ENCODE measurements at regions not wholly inside any gene's neighbourhood (a gene's known extent, or its start where the extent isn't known, plus 50 kb on each side); places are given as distances from the start of the nearest gene placed in this dataset.

DNA sequence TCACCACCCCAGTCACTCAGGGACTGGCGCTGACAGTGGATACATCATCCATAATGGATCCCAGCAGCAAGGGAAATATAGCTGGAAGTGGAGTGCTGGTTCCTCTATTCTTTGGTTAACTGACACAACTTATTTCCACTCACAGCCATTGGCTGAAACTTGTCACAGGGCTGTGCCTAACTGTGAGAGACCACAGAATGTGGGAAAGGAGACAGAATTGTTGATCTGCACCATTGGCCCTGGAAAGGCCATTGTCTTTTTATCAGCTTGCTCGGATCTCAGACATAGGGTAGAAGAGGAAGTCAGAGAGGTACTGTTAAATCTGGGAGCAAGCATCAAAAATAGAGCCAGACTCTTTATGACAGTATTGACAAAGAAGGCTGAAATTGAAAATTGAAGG, 451.3 kb downstream of the AJAP1 start:
- no peak for DNase-seq (ENCODE audit: low read depth in 1 of 2, low spot score in 1 of 2)

DNA sequence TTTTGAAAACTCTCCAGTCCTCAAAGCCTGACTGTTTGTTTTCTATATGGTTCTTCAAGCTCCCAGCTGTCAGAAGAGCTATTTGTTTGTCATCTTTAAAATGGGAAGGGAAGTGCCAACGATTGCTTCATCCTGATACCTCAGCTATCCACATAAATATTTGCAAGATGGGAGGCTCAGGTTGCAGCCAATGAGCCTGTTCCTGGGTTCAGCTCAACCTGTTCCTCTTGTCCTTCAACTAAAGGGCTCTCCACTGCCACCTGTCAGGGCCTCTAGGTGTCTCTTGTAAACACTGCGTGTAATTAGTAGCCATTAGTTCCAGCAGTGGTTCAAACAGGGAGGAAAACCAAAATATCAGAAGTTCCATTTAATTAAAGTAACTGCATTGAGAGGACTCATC, 445.1 kb downstream of the AJAP1 start:
- no peak for DNase-seq (ENCODE audit: low read depth in 1 of 2, low spot score in 1 of 2)

DNA sequence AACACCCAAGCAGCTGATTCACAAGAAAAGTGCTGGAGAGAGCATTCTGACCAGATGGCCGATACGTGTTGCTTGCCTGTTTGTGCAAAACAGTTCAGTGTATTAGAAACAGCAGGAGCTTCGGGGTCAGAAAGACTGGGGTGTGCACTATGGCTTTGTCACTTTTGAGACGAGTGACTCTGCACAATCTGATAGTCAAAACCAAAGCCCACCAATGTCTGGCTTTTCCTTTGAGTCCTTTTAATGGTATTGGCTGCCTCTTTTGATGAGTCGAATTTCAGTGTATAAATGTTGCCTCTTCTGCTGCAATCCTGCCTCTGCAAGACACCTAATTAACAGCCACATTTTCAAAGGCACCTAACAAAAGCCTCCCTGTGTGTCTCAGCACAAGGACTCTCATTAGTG, 444.6 kb downstream of the AJAP1 start:
- DNase-seq (ENCODE audit: low read depth in 1 of 2, low spot score in 1 of 2), result no peak

DNA sequence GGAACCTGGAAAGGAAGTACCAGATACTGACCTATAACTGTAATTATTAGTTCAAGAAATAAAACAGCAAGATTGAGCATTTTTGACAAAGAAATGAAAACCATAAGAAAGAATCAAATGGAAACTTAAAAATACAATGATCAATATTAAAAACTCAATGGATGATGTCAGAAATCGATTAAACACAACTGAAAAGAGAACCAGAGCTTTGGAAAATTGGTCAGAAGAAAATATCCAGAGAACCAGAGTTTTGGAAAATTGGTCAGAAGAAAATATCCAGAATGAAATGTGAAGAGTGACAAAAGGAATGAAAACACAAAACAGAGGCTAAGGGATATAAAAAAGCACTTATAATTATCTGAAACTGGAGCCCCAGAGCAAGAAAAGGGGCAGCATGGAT, 438.6 kb downstream of the AJAP1 start:
- DNase-seq (ENCODE audit: low read depth in 1 of 2, low spot score in 1 of 2), result no peak

DNA sequence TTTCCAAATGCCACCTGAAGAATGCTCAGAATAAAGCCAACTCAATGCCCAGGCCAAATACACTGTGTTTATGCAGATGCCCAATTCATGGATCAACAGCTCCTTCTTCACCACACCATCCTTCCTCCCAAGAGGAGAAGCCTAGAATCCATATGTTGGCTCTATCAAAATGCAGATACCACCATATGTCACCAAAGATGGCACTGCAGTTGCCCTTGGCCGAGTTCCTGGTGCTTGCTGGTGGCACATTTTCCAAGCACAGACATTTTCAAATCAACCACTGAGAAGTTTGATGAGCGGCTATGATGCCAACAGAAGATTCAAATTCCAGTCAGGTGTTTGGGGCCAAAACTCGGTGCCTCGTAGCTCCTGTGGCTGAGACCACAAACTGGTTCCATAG, 430.3 kb downstream of the AJAP1 start:
- DNase-seq (ENCODE audit: low read depth in 1 of 2, low spot score in 1 of 2), result no peak

DNA sequence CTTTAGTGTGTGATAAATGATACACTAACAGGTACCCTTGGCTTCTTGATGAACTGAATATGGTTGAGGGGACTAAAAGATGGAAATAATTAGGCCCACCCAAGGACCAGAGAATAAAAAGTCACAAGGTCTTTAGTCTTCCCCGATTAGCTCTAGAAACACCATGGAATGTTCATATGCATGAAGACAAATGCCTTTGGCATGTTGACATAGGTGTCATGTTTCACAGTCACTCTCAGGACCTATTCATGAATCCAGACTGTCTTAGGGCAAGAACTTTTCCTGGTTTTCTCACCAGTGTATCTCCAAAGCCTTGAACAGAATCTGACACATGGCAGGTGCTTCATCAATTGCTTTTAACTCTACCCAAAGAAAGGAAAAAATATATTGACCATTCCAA, 412.8 kb downstream of the AJAP1 start:
- no peak for DNase-seq (ENCODE audit: low read depth in 1 of 2, low spot score in 1 of 2)

DNA sequence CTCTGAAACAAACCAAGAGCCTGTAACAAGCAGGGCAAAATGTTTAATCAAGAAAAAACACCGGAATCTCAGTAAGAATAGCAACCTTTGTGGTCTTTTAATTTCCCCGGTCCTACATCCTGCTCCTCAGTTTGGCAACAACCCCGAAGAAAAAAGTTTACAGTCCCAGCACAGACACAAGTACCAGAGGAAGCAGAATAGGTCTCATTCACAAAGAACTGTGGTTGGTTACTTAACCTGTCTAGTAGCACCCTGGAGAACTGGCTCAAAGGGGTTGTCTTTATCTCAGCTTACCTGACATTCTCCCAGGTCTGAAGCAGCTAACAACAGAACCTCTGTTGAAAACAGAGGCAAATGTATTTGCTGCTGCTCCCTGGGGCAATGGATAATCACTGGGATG, 399.3 kb downstream of the AJAP1 start:
- no peak for DNase-seq (ENCODE audit: low read depth in 1 of 2, low spot score in 1 of 2)

DNA sequence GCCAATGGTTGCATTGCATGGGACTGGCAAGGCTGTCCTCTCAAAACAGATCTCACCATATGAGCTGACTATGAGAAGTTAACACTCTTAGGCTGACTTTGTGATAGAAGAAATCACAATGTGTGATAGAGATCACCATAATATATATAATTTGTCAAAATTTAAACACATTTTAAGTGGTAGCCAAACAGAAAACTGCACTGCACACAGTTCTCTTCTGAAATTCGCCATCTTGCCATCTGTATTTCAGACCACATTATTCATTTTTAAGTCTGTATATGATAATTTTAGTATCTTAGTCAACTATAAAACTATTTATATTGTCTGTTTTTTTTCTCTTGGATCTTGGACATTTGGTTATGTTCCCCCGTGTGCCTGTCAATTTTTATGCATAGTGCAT, 374.7 kb downstream of the AJAP1 start:
- DNase-seq (ENCODE audit: low read depth in 1 of 2, low spot score in 1 of 2), result no peak

DNA sequence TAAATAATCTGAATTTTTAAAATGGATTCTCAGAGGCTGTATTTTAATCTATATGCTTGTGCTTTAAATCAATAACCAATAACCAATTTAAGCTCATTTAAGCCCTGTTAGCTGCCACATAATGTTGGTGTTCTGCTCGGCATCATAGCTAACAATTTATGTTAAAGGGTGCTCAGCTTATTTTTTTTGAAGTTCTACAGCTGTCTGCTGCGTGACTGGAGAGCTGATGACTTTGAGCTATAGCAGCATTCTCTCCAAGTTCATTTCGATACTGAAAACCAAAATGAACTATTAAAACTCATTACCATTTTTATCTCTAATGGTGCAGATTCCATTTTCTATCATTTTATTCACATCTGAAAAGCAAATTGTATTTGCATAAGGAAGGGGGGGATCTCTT, 357.8 kb downstream of the AJAP1 start:
- DNase-seq (ENCODE audit: low read depth in 1 of 2, low spot score in 1 of 2), result no peak

DNA sequence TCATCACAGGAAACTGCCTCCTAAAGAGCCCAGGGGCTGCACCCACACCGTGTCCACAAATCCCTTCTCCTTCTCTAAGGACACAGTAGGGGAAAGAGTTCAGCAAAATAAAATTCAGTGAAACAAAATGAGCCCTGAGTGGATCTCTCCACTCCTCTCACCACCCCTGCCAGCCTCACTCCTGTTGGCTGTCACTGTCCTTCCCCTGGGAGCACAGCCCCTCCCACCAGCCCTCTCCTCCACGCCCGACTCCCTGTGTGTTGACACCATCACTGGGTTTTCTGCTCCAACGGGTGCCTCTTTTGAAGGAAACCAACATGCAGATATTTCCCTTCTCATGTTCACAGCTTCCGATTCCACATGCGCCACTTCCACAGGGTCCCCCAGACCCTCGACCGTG, 356.2 kb downstream of the AJAP1 start:
- DNase-seq (ENCODE audit: low read depth in 1 of 2, low spot score in 1 of 2), result no peak

DNA sequence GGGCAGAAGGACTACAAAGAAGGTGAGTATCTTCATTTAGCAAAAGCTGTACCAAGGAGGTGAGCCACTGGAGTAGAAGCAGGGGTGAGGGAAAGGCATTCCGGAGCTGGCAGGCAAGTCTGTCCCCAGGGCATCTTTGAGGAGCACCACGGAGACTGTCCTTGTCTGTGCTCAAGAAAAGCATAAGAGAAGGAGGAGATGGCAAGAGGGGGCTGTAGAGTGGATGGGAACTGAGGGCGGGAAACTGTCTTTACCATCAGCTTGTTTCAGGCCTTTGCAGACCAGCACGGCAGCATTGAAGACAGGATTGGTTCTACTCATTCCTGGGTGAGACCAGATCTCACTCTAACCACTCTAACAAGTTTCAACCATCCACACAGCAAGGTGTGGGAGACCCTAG, 355.8 kb downstream of the AJAP1 start:
- DNase-seq (ENCODE audit: low read depth in 1 of 2, low spot score in 1 of 2), result no peak

DNA sequence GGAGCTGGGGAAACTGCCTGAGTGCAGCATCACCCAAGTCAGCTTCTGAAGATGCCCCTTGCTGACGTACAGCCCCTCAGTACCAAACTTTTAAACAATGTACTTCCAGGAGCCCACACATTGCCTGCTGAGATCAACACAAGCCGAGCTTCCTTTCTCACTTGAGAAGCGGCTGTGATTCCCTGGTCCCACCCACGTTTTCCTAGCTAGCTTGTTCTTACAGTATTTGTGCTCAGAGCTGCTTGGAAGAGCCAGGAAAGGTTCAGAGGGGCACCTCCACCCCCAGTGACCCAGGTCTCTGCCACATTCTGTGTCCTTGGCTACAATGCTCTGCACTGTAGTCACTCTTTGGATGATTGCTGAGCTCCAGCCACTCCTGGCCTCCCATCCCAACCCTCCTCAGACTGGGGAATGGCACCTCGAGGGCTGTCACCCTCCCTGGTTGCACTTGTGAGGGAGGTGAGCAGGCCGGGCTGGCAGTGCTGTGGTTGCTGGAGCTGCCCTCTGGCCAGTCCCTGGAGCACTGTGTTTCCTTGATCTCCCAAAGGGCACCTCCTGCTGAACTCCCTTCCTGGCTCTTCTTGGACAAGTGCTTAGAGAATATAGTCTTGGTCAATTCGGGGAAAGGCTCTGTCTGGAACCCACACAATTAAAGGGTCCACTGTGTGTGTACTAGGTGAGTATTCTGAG, 355.1 kb downstream of the AJAP1 start:
- no peak for DNase-seq (ENCODE audit: low read depth in 1 of 2, low spot score in 1 of 2)

DNA sequence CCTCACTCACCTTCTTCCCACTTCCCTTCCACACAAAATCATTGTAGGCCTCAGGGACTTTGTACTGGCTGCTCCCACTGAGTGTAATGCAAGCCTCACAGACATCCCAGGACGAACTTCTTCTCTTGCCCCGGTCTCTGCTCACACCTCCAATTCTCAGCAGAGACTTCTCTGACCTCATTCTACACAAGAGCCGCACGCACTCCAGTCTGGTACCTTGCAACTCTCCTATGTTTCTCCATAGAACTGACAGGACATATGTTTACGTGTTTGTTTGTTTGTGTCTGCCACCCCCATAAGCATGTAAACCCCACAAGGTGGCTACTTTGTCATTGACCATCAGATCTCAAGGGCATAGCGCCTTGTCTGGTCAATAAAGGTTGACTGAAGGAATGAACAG, 350.8 kb downstream of the AJAP1 start:
- DNase-seq (ENCODE audit: low read depth in 1 of 2, low spot score in 1 of 2), result no peak

DNA sequence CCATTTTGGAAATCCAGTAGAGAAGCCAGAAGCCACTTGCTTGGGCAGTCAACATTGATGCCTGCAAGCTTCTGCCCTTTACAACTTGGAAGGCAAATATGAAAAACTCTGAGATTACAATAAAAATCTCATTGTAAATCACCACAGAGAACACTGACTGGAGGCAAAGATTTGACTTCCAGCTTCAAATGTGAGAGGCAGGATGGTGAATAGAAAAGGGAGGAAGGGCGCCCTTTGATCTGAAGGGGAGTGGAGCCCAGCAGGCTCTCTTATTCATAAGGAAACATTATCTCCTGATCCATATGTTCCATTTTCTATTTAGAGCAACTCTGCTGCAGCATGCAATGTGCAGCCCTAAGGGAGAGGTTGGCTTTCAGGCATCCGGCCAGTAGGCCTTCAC, 348.3 kb downstream of the AJAP1 start:
- DNase-seq (ENCODE audit: low read depth in 1 of 2, low spot score in 1 of 2), result no peak

DNA sequence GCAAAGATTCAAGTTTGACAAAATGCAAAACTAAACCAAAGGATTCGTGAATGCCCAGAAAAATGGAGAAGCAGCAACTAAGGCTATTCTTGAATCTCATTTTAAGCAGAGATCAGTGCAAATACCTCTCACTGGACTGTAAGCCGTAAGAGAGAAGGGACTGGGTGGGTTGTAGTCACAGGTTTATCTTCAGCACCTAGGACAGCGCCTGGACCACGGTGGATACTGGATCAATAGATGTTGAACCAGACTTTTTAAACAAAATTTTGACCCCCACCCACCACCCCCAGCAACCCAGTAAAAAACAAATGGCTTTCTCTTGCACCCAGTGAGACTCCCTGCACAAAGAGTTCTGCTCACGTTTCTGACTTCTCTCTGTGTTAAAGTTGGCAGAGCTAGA, 347.1 kb downstream of the AJAP1 start:
- DNase-seq (ENCODE audit: low read depth in 1 of 2, low spot score in 1 of 2), result no peak

DNA sequence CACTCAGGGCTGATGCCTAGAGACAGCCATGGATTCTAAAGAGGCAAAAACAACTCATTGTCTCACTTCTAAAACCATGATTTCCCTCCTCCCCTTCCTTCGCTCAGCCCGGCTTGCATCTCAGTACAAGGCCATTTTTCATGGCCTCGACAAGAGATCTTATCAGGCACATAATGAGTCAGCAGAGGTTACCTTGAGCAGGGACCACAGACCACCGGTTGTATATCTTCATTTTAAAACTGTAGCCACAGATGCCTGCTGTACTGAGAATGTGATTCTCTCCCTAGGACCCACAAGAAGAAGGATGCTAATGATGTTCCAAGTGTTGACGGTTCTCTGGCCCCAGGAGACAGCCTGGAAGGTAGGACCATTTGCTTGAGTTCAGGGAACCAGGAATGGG, 331.9 kb downstream of the AJAP1 start:
- DNase-seq (ENCODE audit: low read depth in 1 of 2, low spot score in 1 of 2), result no peak

DNA sequence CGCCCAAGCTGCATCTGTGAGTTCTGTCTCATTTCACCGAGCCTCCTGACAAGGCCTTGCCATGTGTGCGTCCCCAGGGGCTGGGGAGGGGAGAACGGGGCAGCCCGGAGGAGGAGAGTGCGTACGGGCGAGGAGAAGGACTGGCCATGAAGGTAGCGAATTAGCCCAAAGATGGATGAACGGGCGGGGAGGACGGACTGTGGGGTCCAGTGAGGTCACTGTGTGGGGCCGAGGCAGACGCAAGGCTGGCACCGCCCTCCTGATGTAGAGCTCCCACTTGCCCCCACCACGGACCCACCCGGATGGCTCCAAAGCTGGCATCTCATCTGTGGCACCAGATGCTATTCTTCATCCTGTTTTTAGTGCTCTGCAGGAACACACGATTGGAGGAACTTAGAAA, 330.4 kb downstream of the AJAP1 start:
- DNase-seq (ENCODE audit: low read depth in 1 of 2, low spot score in 1 of 2), result no peak

DNA sequence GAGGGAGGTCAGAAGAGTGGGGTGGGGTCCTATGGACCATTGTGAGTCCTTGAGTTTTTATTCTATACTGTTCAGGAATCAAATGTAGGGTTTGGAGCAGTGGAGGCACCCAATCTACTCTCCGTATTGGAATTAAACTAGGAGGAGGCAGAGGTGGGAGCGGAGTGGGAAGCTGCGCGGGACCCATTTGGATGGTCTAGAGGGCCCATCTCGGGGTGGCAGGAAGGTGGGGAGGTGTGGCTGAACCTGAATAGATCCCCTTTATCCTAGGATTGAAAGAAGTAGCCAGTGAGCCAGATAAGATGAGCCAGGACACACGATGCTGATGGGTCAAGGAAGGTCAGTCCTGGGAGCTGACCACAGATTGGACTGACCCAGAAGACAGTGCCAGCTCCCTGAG, 325.8 kb downstream of the AJAP1 start:
- DNase-seq (ENCODE audit: low read depth in 1 of 2, low spot score in 1 of 2), result no peak

DNA sequence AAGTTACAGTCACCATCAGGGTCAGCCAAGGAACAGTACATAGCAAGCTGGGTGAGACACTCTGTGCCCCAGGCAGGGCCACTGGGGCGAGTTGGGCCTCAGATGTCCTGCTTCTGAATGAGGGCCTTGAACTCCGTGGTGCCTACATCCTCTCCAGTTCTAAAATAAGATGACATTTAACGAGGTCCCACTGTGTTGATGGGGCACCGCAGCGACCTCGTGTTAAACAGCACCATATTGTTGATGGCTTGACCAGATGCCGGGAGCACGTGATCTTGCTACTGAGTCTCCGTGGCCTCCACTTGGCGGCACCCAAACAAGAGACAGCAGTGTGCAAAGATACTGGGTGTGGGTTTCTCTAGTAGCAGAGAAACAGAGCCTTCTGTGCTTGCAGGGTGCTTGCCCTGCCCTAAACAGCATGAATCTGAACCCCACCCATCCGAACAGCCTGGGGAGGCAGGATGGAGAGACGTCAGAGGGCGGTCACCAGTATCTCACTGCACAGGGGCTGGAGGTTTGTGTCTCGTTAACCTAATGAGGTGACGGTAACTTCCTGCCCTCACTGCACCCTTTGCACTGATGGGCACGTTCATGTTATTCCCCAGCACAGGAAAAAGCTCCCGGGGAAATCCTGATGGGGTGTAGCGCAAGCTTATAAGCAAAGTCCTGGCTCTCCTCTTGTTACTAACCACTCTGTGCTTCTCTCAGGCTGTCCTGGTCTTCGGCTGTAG, 324.4 kb downstream of the AJAP1 start:
- no peak for DNase-seq (ENCODE audit: low read depth in 1 of 2, low spot score in 1 of 2)

DNA sequence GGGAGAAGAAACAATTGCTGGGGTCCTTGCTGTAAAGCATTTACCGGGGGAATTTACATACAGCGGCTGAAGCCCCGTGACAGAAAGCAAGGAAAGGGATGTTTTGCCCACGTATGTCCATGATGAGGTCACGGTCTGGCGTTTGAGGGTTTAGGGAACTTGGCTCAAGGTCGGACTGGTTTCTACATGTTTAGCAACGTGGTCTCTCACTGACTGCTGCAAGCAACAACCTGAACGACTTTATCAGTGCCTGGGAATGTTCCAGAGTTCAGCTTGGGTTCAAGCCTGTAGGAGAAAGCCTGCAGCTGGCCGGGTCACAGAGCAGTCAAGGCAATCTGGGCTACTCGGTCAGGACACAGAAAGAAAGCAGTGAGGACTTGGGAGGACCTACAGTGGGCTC, 323.3 kb downstream of the AJAP1 start:
- DNase-seq (ENCODE audit: low read depth in 1 of 2, low spot score in 1 of 2), result no peak

DNA sequence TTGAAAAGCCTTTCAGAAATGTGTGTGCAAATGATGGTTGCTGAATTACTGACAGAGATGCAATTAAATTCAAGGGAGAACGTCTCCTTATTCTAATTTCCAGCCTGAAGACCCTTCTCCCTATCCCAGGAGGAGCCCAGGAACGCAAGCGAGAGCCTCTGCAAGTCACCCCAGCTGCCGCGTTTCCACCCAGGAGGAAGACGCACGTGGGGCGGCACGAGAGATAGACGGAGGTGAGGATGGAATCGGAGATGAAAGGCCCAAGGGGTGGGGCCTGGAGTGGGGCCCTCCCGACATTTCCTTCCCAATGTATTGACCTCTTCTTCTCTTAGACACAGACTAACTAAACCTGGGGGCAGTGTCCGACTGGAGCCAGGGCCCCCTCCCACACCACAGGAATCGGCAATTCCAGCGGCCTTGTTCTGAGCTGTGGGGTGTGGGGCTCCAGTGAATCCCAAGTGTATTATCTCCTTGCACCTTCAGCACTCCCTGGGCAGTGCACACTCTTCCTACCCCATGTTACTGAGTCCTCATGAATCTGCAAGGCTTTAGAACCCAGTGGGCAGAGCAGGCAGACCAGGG, 322.5 kb downstream of the AJAP1 start:
- DNase-seq (ENCODE audit: low read depth in 1 of 2, low spot score in 1 of 2), result no peak

DNA sequence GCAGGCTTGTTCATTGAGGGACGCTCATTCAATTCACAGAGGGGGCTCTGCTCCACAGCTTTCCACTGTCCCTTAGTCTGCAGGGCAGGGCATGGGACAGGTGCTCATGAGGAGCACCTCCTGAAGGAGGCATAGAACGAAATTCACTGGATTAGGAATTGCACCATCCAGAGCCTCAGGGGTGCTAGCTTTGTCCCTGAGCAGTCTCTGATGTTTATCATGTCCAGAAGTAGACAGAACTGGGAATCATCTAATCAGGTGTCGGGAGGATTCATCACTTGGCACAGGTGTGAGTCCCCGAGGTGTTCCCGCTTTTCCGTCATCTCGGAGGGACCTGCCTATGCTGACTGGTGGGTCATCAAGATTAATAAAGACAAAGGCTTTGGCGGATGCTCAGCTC, 321.4 kb downstream of the AJAP1 start:
- no peak for DNase-seq (ENCODE audit: low read depth in 1 of 2, low spot score in 1 of 2)
